Upper lobe of right lung (tissue), 1 donor: ENCODE measurements at regions not wholly inside any gene's neighbourhood (a gene's known extent, or its start where the extent isn't known, plus 50 kb on each side); places are given as distances from the start of the nearest gene placed in this dataset.

Source experiments
- ATAC-seq: fragments of 200-7000 bp; cut with Tn5 transposase; one replicate; pipeline ENCODE4 v1.9.1; 2020; ENCODE audit warnings: mild to moderate bottlenecking, moderate library complexity
- DNase-seq: peaks from one replicate; pipeline ENCODE4 v3.0.0-alpha.2; 2020
- H3K27ac ChIP-seq: fragments of 200-600 bp; one replicate; pipeline ENCODE4 v1.8.0; 2022
- H3K27me3 ChIP-seq: fragments of 200-600 bp; one replicate; pipeline ENCODE4 v1.8.0; 2022; ENCODE audit warnings: mild to moderate bottlenecking
- H3K36me3 ChIP-seq: fragments of 200-600 bp; one replicate; pipeline ENCODE4 v1.8.0; 2022
- H3K4me1 ChIP-seq: fragments of 200-600 bp; one replicate; pipeline ENCODE4 v1.8.0; 2022
- H3K4me3 ChIP-seq: fragments of 200-600 bp; one replicate; pipeline ENCODE4 v1.8.0; 2022; ENCODE audit warnings: mild to moderate bottlenecking
- H3K9me3 ChIP-seq: fragments of 200-600 bp; one replicate; pipeline ENCODE4 v1.8.0; 2022
- CTCF ChIP-seq: fragments of 200-600 bp; IDR thresholded peaks from one replicate; pipeline ENCODE4 v1.8.0; 2022; ENCODE audit warnings: antibody characterized with exemption
- intact Hi-C: fragments of 100-400 bp; cut with DNase I; formaldehyde crosslinking; loops from one replicate; pipeline ENCODE4 v1.11.0; 2022
- donor health status: DM: no; HTN: yes; CAD: no; lungs with severe emphysema.

- Histone ChIP-seq H3K36me3 (no peaks in the 10 kb centered on the region), H3K27ac (no peak overlapping the region), H3K4me3 (no peak overlapping the region), H3K9me3 (no peaks in the 10 kb centered on the region), H3K27me3 (no peaks in the 10 kb centered on the region), H3K4me1 (no peaks in the 10 kb centered on the region)
- no peak for DNase-seq
- TF ChIP-seq CTCF: no peak
- intact Hi-C loops: no loop called here
- no peak for ATAC-seq
These were observed 469.5 kb downstream of the GBA3 start for GRCh38 chr4:23162275-23162674.

- Histone ChIP-seq H3K27ac (no peak overlapping the region), H3K4me3 (no peak overlapping the region), H3K9me3 (no peaks in the 10 kb centered on the region), H3K4me1 (no peaks in the 10 kb centered on the region), H3K27me3 (no peaks in the 10 kb centered on the region), H3K36me3 (no peaks in the 10 kb centered on the region)
- no peak for TF ChIP-seq CTCF
- DNase-seq (no peak), ATAC-seq (no peak)
- intact Hi-C loops: no loop called here
These were observed 469.1 kb downstream of the GBA3 start for GRCh38 chr4:23161787-23162186.

GRCh38 chr4:23153076-23153475 lies 460.3 kb downstream of the GBA3 start:
- Histone ChIP-seq H3K4me3 (no peak overlapping the region), H3K9me3 (no peaks in the 10 kb centered on the region), H3K36me3 (no peaks in the 10 kb centered on the region), H3K27me3 (no peaks in the 10 kb centered on the region), H3K4me1 (no peaks in the 10 kb centered on the region), H3K27ac (no peak overlapping the region)
- ATAC-seq (no peak), DNase-seq (no peak)
- no peak for TF ChIP-seq CTCF
- intact Hi-C loops: no loop called here

- H3K27ac ChIP-seq: no peak overlapping the region
- ATAC-seq (no peak), DNase-seq (no peak)
- no peaks in the 10 kb centered on the region for H3K36me3 ChIP-seq
- TF ChIP-seq CTCF: no peak
- H3K9me3 ChIP-seq: no peaks in the 10 kb centered on the region
- intact Hi-C loops: no loop called here
- no peaks in the 10 kb centered on the region for H3K27me3 ChIP-seq
- no peaks in the 10 kb centered on the region for H3K4me1 ChIP-seq
- no peak overlapping the region for H3K4me3 ChIP-seq
These were observed 457.1 kb downstream of the GBA3 start for GRCh38 chr4:23149815-23150214.

GRCh38 chr4:23144707-23145106 lies 452.0 kb downstream of the GBA3 start:
- no peaks in the 10 kb centered on the region for H3K36me3 ChIP-seq
- no peak overlapping the region for H3K4me3 ChIP-seq
- H3K27me3 ChIP-seq: no peaks in the 10 kb centered on the region
- TF ChIP-seq CTCF: no peak
- no peak for DNase-seq
- H3K4me1 ChIP-seq: no peaks in the 10 kb centered on the region
- no peaks in the 10 kb centered on the region for H3K9me3 ChIP-seq
- intact Hi-C loops: no loop called here
- H3K27ac ChIP-seq: no peak overlapping the region
- ATAC-seq: no peak

- Histone ChIP-seq H3K27ac (no peak overlapping the region), H3K27me3 (no peaks in the 10 kb centered on the region), H3K4me1 (no peaks in the 10 kb centered on the region), H3K36me3 (no peaks in the 10 kb centered on the region), H3K4me3 (no peak overlapping the region), H3K9me3 (no peaks in the 10 kb centered on the region)
- peak; percentile 76 for TF ChIP-seq CTCF
- DNase-seq: no peak
- intact Hi-C loops: no loop called here
- ATAC-seq: peak; percentile 54
These were observed 443.3 kb downstream of the GBA3 start for GRCh38 chr4:23135792-23136645.
